ENCODE measurements at regions not wholly inside any gene's neighbourhood (a gene's known extent, or its start where the extent isn't known, plus 50 kb on each side); places are given as distances from the start of the nearest gene placed in this dataset.

GRCh38 chr11:37076866-37077265 is 478.8 kb upstream of the RAG2 start:
- DNase-seq (ENCODE audit: insufficient read length, low spot score) (no peak), FAIRE-seq (no peak)

GRCh38 chr11:37072538-37073055 is 474.6 kb upstream of the RAG2 start:
- DNase-seq (ENCODE audit: insufficient read length, low spot score) (no peak), FAIRE-seq (no peak)

- DNase-seq (ENCODE audit: insufficient read length, low spot score) (no peak), FAIRE-seq (no peak)
Measured at GRCh38 chr11:37050311-37050710, 452.3 kb upstream of the RAG2 start.

- FAIRE-seq, result no peak
- no peak for DNase-seq (ENCODE audit: insufficient read length, low spot score)
Measured at GRCh38 chr11:37040921-37041320, 442.9 kb upstream of the RAG2 start.

- FAIRE-seq, result no peak
Measured at GRCh38 chr11:37038911-37039310, 440.9 kb upstream of the RAG2 start.

GRCh38 chr11:37026741-37027140 is 428.7 kb upstream of the RAG2 start:
- DNase-seq (ENCODE audit: insufficient read length, low spot score), result no peak
- no peak for FAIRE-seq

More at GRCh38 chr11:37038911-37039310, 440.9 kb upstream of the RAG2 start:
- no peak for DNase-seq (ENCODE audit: insufficient read length, low spot score)

GRCh38 chr11:37026326-37026725 is 428.3 kb upstream of the RAG2 start:
- FAIRE-seq (no peak), DNase-seq (ENCODE audit: insufficient read length, low spot score) (no peak)

GRCh38 chr11:37006563-37006962 is 408.5 kb upstream of the RAG2 start:
- no peak for DNase-seq (ENCODE audit: insufficient read length, low spot score)
- FAIRE-seq, result no peak

GRCh38 chr11:37002831-37003230 is 404.8 kb upstream of the RAG2 start:
- FAIRE-seq, result no peak
- DNase-seq (ENCODE audit: insufficient read length, low spot score), result no peak

- DNase-seq (ENCODE audit: insufficient read length, low spot score), result no peak
- no peak for FAIRE-seq
Measured at GRCh38 chr11:36997656-36998055, 399.6 kb upstream of the RAG2 start.

GRCh38 chr11:36996795-36997194 is 398.8 kb upstream of the RAG2 start:
- DNase-seq (ENCODE audit: insufficient read length, low spot score) (no peak), FAIRE-seq (no peak)

- DNase-seq (ENCODE audit: insufficient read length, low spot score), result no peak
- FAIRE-seq, result no peak
Measured at GRCh38 chr11:36994208-36994607, 396.2 kb upstream of the RAG2 start.

GRCh38 chr11:36988556-36988955 is 390.5 kb upstream of the RAG2 start:
- FAIRE-seq, result no peak
- DNase-seq (ENCODE audit: insufficient read length, low spot score), result no peak

- FAIRE-seq, result no peak
- no peak for DNase-seq (ENCODE audit: insufficient read length, low spot score)
Measured at GRCh38 chr11:36985562-36985961, 387.5 kb upstream of the RAG2 start.

GRCh38 chr11:36976741-36977140 is 378.7 kb upstream of the RAG2 start:
- DNase-seq (ENCODE audit: insufficient read length, low spot score) (no peak), FAIRE-seq (no peak)

GRCh38 chr11:36974771-36975170 is 376.7 kb upstream of the RAG2 start:
- no peak for FAIRE-seq
- no peak for DNase-seq (ENCODE audit: insufficient read length, low spot score)

- no peak for DNase-seq (ENCODE audit: insufficient read length, low spot score)
- FAIRE-seq, result no peak
Measured at GRCh38 chr11:36953976-36954375, 355.9 kb upstream of the RAG2 start.

GRCh38 chr11:36948460-36949127 is 350.6 kb upstream of the RAG2 start:
- FAIRE-seq, result no peak
- DNase-seq (ENCODE audit: insufficient read length, low spot score), result no peak

- no peak for DNase-seq (ENCODE audit: insufficient read length, low spot score)
- FAIRE-seq, result no peak
Measured at GRCh38 chr11:36945384-36945783, 347.3 kb upstream of the RAG2 start.

- FAIRE-seq, result no peak
- DNase-seq (ENCODE audit: insufficient read length, low spot score), result no peak
Measured at GRCh38 chr11:36933481-36933880, 335.4 kb upstream of the RAG2 start.

- no peak for DNase-seq (ENCODE audit: insufficient read length, low spot score)
- no peak for FAIRE-seq
Measured at GRCh38 chr11:36931139-36931538, 333.1 kb upstream of the RAG2 start.

- no peak for DNase-seq (ENCODE audit: insufficient read length, low spot score)
- FAIRE-seq, result no peak
Measured at GRCh38 chr11:36930256-36930655, 332.2 kb upstream of the RAG2 start.

- DNase-seq (ENCODE audit: insufficient read length, low spot score), result no peak
- FAIRE-seq, result no peak
Measured at GRCh38 chr11:36929401-36929800, 331.4 kb upstream of the RAG2 start.
